Gastrocnemius medialis (tissue), 4 donors: ENCODE measurements at regions not wholly inside any gene's neighbourhood (a gene's known extent, or its start where the extent isn't known, plus 50 kb on each side); places are given as distances from the start of the nearest gene placed in this dataset.

Experiments
- ATAC-seq, 2 donors: fragments of 150-250 bp; one replicate each; pipeline ENCODE4 v1.9.1; 2016
- DNase-seq, 2 donors: peaks; one replicate each; pipeline ENCODE4 v3.0.0-alpha.2; 2019
- H3K27ac ChIP-seq, 4 donors: fragments of 200-600 bp; sonication (generic); 1 replicate in 1 of 4; 2 replicates in 3 of 4; pipeline ENCODE4 v1.5.1; 2016 to 2018; ENCODE audit warnings: mild to moderate bottlenecking in 2 of 4, moderate library complexity in 1 of 4
- H3K27me3 ChIP-seq, 3 donors: fragments of 200-600 bp; sonication (generic) in 2 of 3; 1 replicate in 1 of 3; 2 replicates in 2 of 3; pipeline versions ENCODE4 v1.5.1 to v1.6.0; 2016 to 2019; ENCODE audit warnings: mild to moderate bottlenecking in 1 of 3, moderate library complexity in 1 of 3
- H3K36me3 ChIP-seq, 2 donors: fragments of 200-600 bp; sonication (generic) in 1 of 2; one replicate each; pipeline ENCODE4 v1.5.1; 2017 to 2018
- H3K4me1 ChIP-seq, 2 donors: fragments of 200-600 bp; sonication (generic) in 1 of 2; one replicate each; pipeline ENCODE4 v1.5.1; 2016 to 2017; ENCODE audit warnings: mild to moderate bottlenecking in 2 of 2
- H3K4me3 ChIP-seq, 4 donors: fragments of 200-600 bp; sonication (generic) in 3 of 4; 1 replicate in 1 of 4; 2 replicates in 3 of 4; pipeline ENCODE4 v1.5.1; 2016 to 2019; ENCODE audit warnings: mild to moderate bottlenecking in 2 of 4
- H3K9me3 ChIP-seq, 3 donors: fragments of 200-600 bp; sonication (generic) in 2 of 3; 1 replicate in 1 of 3; 2 replicates in 2 of 3; pipeline ENCODE4 v1.5.1; 2016 to 2019
- POLR2A ChIP-seq, 2 donors: fragments of 450-650 bp; IDR thresholded peaks; one replicate each; pipeline ENCODE4 v1.6.1; 2017; ENCODE audit warnings: antibody characterized with exemption in 2 of 2, mild to moderate bottlenecking in 2 of 2, moderate library complexity in 2 of 2
- in situ Hi-C, 4 donors: fragments of 200-750 bp; cut with MboI; loops; one replicate each; pipeline versions ENCODE4 v1.15.0 to v1.8.0; 2017; ENCODE audit warnings: low sequenced_read_pairs in 4 of 4
- intact Hi-C: fragments of 100-400 bp; cut with DNase I; formaldehyde crosslinking; loops from one replicate; pipeline ENCODE4 v1.15.1; 2023; ENCODE audit warnings: low total_unique reads
- TF ChIP-seq, protein P1 (sequence below), 5 experiments: fragments of 450-650 bp in 3 of 5; fragments of 200-600 bp in 2 of 5; sonication (generic) in 2 of 5; IDR thresholded peaks in 4 of 5; conservative IDR thresholded peaks in 1 of 5; 1 replicate in 4 of 5; 2 replicates in 1 of 5; pipeline ENCODE4 v1.5.1; 2016 to 2019; ENCODE audit warnings: antibody characterized with exemption in 5 of 5, mild to moderate bottlenecking in 3 of 5, moderate library complexity in 3 of 5

- peaks cover 0 to 22% (median 0%) of the 10 kb centered on the region in 3 donors for H3K27me3 ChIP-seq
- H3K27ac ChIP-seq = no peak overlapping the region
- intact Hi-C loops = no loop called here
- no peaks in the 10 kb centered on the region for H3K36me3 ChIP-seq
- DNase-seq = no peak
- no peaks in the 10 kb centered on the region for H3K4me1 ChIP-seq
- in situ Hi-C loops = no loop called here
- no peaks in the 10 kb centered on the region for H3K9me3 ChIP-seq
- TF ChIP-seq, protein P1, sequence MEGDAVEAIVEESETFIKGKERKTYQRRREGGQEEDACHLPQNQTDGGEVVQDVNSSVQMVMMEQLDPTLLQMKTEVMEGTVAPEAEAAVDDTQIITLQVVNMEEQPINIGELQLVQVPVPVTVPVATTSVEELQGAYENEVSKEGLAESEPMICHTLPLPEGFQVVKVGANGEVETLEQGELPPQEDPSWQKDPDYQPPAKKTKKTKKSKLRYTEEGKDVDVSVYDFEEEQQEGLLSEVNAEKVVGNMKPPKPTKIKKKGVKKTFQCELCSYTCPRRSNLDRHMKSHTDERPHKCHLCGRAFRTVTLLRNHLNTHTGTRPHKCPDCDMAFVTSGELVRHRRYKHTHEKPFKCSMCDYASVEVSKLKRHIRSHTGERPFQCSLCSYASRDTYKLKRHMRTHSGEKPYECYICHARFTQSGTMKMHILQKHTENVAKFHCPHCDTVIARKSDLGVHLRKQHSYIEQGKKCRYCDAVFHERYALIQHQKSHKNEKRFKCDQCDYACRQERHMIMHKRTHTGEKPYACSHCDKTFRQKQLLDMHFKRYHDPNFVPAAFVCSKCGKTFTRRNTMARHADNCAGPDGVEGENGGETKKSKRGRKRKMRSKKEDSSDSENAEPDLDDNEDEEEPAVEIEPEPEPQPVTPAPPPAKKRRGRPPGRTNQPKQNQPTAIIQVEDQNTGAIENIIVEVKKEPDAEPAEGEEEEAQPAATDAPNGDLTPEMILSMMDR (IDR thresholded peaks at IDR 0.05 in 4 of 5, conservative IDR thresholded peaks at IDR 0.05 in 1 of 5) = no peak
- no peak overlapping the region for H3K4me3 ChIP-seq
- ATAC-seq = no peak
These were observed 94.1 kb upstream of the KCNG1 start for GRCh38 chr20:51116765-51117686.

DNA sequence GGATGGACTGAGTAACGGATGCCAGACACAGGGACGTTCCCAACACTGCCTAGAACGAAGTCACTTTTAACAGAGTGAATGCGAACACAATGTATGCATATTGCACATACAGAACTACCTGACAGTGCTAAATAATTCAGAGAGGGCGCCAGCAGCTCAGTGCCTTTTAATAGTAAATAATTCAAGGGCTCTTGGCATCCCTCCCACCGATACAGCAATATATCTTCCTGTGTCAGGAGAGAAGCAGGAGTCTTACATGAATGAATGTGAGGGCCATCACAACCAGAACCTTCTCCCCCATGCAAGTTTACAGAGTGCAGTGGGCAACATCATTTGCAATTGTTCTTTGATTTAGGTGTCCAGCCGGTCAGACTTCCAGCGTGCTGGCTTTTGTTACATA, 88.4 kb upstream of the KCNG1 start:
- in situ Hi-C loops = no loop called here
- ATAC-seq = no peak
- H3K27ac ChIP-seq = no peak overlapping the region
- no peaks in the 10 kb centered on the region for H3K36me3 ChIP-seq
- DNase-seq = no peak
- intact Hi-C loops = no loop called here
- peaks cover 0 to 3% (median 0%) of the 10 kb centered on the region in 3 donors for H3K27me3 ChIP-seq
- no peaks in the 10 kb centered on the region for H3K4me1 ChIP-seq
- TF ChIP-seq POLR2A (IDR thresholded peaks at IDR 0.05) = no peak
- TF ChIP-seq, protein P1 (IDR thresholded peaks at IDR 0.05 in 4 of 5, conservative IDR thresholded peaks at IDR 0.05 in 1 of 5) = no peak
- no peaks in the 10 kb centered on the region for H3K9me3 ChIP-seq
- no peak overlapping the region for H3K4me3 ChIP-seq

GRCh38 chr20:51108638-51109363, 85.9 kb upstream of the KCNG1 start:
- intact Hi-C loops = no loop called here
- H3K9me3 ChIP-seq = no peaks in the 10 kb centered on the region
- no peak for TF ChIP-seq POLR2A (IDR thresholded peaks at IDR 0.05)
- TF ChIP-seq, protein P1 (IDR thresholded peaks at IDR 0.05 in 4 of 5, conservative IDR thresholded peaks at IDR 0.05 in 1 of 5) = no peak
- no peak overlapping the region for H3K27ac ChIP-seq
- H3K4me1 ChIP-seq = no peaks in the 10 kb centered on the region
- H3K27me3 ChIP-seq = peaks cover 0 to 3% (median 0%) of the 10 kb centered on the region in 3 donors
- ATAC-seq = no peak
- in situ Hi-C loops = no loop called here
- H3K4me3 ChIP-seq = no peak overlapping the region
- no peak for DNase-seq
- no peaks in the 10 kb centered on the region for H3K36me3 ChIP-seq

DNA sequence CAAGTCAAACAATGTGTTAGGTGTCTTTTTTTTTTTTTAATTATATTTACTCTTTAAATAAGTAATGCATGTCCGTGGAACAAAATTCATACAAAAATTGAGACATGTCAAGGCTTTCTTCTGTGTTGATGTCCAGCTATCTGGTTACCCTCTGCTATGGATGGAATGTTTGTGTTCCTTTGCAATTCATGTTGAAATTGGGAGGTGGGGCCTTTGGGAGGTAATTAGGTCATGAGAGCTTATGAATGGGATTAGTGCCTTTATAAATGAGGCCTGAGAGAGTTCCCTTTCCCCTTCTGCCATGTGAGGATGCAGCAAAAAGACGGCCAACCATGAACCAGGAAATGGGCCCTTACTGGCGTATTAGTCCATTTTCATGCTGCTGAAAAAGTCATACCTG, 83.1 kb upstream of the KCNG1 start:
- intact Hi-C loops = no loop called here
- H3K4me3 ChIP-seq = no peak overlapping the region
- TF ChIP-seq, protein P1 (IDR thresholded peaks at IDR 0.05 in 4 of 5, conservative IDR thresholded peaks at IDR 0.05 in 1 of 5) = no peak
- no peak for TF ChIP-seq POLR2A (IDR thresholded peaks at IDR 0.05)
- no peaks in the 10 kb centered on the region for H3K9me3 ChIP-seq
- H3K27ac ChIP-seq = no peak overlapping the region
- peaks cover 0 to 3% (median 0%) of the 10 kb centered on the region in 3 donors for H3K27me3 ChIP-seq
- DNase-seq (no peak), ATAC-seq (no peak)
- H3K4me1 ChIP-seq = no peaks in the 10 kb centered on the region
- no peaks in the 10 kb centered on the region for H3K36me3 ChIP-seq
- in situ Hi-C loops = no loop called here
